HEK293 (cell line): ENCODE measurements at regions not wholly inside any gene's neighbourhood (a gene's known extent, or its start where the extent isn't known, plus 50 kb on each side); places are given as distances from the start of the nearest gene placed in this dataset.

Experiments
- GLI4 ChIP-seq: fragments of 450-650 bp; formaldehyde crosslinking; IDR thresholded peaks from 2 replicates; pipeline ENCODE4 v1.5.1; 2016; ENCODE audit warnings: missing biosample characterization, missing genetic modification characterization
- GLIS2 ChIP-seq: fragments of 450-650 bp; formaldehyde crosslinking; IDR thresholded peaks from 2 replicates; pipeline ENCODE4 v1.5.1; 2016; ENCODE audit warnings: missing biosample characterization, missing genetic modification characterization
- MEIS1 ChIP-seq: sonication (generic); formaldehyde crosslinking; IDR thresholded peaks from 2 replicates; pipeline ENCODE4 v1.8.1; 2022; ENCODE audit warnings: missing genetic modification reagents, mild to moderate bottlenecking, borderline replicate concordance
- ZIC2 ChIP-seq: fragments of 450-650 bp; formaldehyde crosslinking; IDR thresholded peaks from 2 replicates; pipeline ENCODE4 v1.5.1; 2016; ENCODE audit warnings: missing biosample characterization, missing genetic modification characterization
- ZNF24 ChIP-seq: fragments of 450-650 bp; formaldehyde crosslinking; IDR thresholded peaks from 2 replicates; pipeline ENCODE4 v1.5.1; 2016; ENCODE audit warnings: missing biosample characterization, missing genetic modification characterization
- ZNF274 ChIP-seq, 2 experiments: fragments of 200-500 bp in 1 of 2; fragments of 450-650 bp in 1 of 2; sonication (Bioruptor generic) in 1 of 2; formaldehyde crosslinking in 1 of 2; IDR thresholded peaks; 2 replicates each; pipeline versions ENCODE4 v1.5.1 to v1.6.1; 2014 to 2016; ENCODE audit warnings: borderline replicate concordance in 1 of 2, inconsistent platforms in 1 of 2, low read length in 1 of 2, missing biosample characterization in 1 of 2, missing genetic modification characterization in 1 of 2
- ZNF521 ChIP-seq: fragments of 450-650 bp; formaldehyde crosslinking; IDR thresholded peaks from 2 replicates; pipeline ENCODE4 v1.5.1; 2017; ENCODE audit warnings: missing biosample characterization, mild to moderate bottlenecking, missing genetic modification characterization
- ZNF548 ChIP-seq: fragments of 450-650 bp; formaldehyde crosslinking; IDR thresholded peaks from 2 replicates; pipeline ENCODE4 v1.5.1; 2016; ENCODE audit warnings: missing biosample characterization, missing genetic modification characterization
- ZNF558 ChIP-seq: fragments of 450-650 bp; formaldehyde crosslinking; IDR thresholded peaks from 2 replicates; pipeline ENCODE4 v1.5.1; 2016; ENCODE audit warnings: missing biosample characterization, missing genetic modification characterization
- ZNF623 ChIP-seq: fragments of 450-650 bp; formaldehyde crosslinking; IDR thresholded peaks from 2 replicates; pipeline ENCODE4 v1.5.1; 2016; ENCODE audit warnings: missing biosample characterization, missing genetic modification characterization
- TF ChIP-seq, protein P1 (sequence below): fragments of 450-650 bp; formaldehyde crosslinking; IDR thresholded peaks from 2 replicates; pipeline ENCODE4 v1.5.1; 2016; ENCODE audit warnings: missing biosample characterization, missing genetic modification characterization
- TF ChIP-seq, protein P2 (sequence below): fragments of 450-650 bp; formaldehyde crosslinking; IDR thresholded peaks from 2 replicates; pipeline ENCODE4 v1.5.1; 2016; ENCODE audit warnings: missing biosample characterization, missing genetic modification characterization
- TF ChIP-seq, protein P3 (sequence below): fragments of 450-650 bp; formaldehyde crosslinking; IDR thresholded peaks from 2 replicates; pipeline ENCODE4 v1.5.1; 2017; ENCODE audit warnings: missing biosample characterization, mild to moderate bottlenecking, missing genetic modification characterization, moderate library complexity
- TF ChIP-seq, protein P4 (sequence below): fragments of 450-650 bp; formaldehyde crosslinking; IDR thresholded peaks from 2 replicates; pipeline ENCODE4 v1.5.1; 2016; ENCODE audit warnings: missing biosample characterization, missing genetic modification characterization

DNA sequence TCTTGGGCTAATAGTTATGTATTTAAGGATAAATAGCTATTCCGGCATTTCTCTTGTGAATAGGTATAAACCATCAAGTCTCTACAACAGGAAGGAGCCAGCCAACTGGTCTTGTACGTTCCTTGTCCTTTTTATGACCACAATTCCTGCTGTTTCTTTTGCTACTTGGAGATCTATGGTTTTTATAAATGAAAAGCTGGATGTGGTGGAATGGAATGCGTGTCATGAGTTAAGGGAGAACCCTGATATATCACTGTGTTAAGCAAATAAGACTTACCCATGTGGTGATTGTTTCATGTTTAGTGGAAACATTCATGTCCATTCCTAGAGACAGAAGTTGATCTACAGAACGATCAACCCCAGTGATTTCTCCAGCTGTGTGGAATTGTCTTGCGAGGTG lies 282.1 kb downstream of the RPS6KC1 start:
- TF ChIP-seq, protein P1, sequence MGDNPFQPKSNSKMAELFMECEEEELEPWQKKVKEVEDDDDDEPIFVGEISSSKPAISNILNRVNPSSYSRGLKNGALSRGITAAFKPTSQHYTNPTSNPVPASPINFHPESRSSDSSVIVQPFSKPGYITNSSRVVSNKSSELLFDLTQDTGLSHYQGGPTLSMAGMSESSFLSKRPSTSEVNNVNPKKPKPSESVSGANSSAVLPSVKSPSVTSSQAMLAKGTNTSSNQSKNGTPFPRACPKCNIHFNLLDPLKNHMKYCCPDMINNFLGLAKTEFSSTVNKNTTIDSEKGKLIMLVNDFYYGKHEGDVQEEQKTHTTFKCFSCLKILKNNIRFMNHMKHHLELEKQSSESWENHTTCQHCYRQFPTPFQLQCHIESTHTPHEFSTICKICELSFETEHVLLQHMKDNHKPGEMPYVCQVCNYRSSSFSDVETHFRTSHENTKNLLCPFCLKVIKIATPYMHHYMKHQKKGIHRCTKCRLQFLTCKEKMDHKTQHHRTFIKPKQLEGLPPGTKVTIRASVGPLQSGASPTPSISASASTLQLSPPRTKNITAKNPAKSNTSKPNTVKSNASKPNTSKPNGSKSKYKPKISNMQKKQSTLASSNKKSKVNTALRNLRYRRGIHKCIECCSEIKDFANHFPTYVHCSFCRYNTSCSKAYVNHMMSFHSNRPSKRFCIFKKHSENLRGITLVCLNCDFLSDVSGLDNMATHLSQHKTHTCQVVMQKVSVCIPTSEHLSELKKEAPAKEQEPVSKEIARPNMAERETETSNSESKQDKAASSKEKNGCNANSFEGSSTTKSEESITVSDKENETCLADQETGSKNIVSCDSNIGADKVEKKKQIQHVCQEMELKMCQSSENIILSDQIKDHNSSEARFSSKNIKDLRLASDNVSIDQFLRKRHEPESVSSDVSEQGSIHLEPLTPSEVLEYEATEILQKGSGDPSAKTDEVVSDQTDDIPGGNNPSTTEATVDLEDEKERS: no peak
- TF ChIP-seq, protein P2, sequence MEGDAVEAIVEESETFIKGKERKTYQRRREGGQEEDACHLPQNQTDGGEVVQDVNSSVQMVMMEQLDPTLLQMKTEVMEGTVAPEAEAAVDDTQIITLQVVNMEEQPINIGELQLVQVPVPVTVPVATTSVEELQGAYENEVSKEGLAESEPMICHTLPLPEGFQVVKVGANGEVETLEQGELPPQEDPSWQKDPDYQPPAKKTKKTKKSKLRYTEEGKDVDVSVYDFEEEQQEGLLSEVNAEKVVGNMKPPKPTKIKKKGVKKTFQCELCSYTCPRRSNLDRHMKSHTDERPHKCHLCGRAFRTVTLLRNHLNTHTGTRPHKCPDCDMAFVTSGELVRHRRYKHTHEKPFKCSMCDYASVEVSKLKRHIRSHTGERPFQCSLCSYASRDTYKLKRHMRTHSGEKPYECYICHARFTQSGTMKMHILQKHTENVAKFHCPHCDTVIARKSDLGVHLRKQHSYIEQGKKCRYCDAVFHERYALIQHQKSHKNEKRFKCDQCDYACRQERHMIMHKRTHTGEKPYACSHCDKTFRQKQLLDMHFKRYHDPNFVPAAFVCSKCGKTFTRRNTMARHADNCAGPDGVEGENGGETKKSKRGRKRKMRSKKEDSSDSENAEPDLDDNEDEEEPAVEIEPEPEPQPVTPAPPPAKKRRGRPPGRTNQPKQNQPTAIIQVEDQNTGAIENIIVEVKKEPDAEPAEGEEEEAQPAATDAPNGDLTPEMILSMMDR (tag by site-specific recombination): no peak
- no peak for TF ChIP-seq ZNF558 (tag by site-specific recombination)
- no peak for TF ChIP-seq ZNF274 (IDR thresholded peaks at IDR 0.05; ENCODE audit: low read length)
- no peak for TF ChIP-seq ZNF274 (tag by site-specific recombination; IDR thresholded peaks at IDR 0.05; ENCODE audit: borderline replicate concordance)
- TF ChIP-seq GLIS2 (tag by site-specific recombination): no peak
- TF ChIP-seq GLI4 (tag by site-specific recombination): no peak
- TF ChIP-seq, protein P3, sequence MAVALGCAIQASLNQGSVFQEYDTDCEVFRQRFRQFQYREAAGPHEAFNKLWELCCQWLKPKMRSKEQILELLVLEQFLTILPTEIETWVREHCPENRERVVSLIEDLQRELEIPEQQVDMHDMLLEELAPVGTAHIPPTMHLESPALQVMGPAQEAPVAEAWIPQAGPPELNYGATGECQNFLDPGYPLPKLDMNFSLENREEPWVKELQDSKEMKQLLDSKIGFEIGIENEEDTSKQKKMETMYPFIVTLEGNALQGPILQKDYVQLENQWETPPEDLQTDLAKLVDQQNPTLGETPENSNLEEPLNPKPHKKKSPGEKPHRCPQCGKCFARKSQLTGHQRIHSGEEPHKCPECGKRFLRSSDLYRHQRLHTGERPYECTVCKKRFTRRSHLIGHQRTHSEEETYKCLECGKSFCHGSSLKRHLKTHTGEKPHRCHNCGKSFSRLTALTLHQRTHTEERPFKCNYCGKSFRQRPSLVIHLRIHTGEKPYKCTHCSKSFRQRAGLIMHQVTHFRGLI (tag by site-specific recombination): no peak
- no peak for TF ChIP-seq ZNF24 (tag by site-specific recombination)
- no peak for TF ChIP-seq MEIS1 (CRISPR knock-in tag)
- TF ChIP-seq, protein P4, sequence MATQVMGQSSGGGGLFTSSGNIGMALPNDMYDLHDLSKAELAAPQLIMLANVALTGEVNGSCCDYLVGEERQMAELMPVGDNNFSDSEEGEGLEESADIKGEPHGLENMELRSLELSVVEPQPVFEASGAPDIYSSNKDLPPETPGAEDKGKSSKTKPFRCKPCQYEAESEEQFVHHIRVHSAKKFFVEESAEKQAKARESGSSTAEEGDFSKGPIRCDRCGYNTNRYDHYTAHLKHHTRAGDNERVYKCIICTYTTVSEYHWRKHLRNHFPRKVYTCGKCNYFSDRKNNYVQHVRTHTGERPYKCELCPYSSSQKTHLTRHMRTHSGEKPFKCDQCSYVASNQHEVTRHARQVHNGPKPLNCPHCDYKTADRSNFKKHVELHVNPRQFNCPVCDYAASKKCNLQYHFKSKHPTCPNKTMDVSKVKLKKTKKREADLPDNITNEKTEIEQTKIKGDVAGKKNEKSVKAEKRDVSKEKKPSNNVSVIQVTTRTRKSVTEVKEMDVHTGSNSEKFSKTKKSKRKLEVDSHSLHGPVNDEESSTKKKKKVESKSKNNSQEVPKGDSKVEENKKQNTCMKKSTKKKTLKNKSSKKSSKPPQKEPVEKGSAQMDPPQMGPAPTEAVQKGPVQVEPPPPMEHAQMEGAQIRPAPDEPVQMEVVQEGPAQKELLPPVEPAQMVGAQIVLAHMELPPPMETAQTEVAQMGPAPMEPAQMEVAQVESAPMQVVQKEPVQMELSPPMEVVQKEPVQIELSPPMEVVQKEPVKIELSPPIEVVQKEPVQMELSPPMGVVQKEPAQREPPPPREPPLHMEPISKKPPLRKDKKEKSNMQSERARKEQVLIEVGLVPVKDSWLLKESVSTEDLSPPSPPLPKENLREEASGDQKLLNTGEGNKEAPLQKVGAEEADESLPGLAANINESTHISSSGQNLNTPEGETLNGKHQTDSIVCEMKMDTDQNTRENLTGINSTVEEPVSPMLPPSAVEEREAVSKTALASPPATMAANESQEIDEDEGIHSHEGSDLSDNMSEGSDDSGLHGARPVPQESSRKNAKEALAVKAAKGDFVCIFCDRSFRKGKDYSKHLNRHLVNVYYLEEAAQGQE (tag by site-specific recombination): no peak
- TF ChIP-seq ZIC2: no peak
- TF ChIP-seq ZNF623 (tag by site-specific recombination): no peak
- TF ChIP-seq ZNF521 (tag by site-specific recombination): no peak
- no peak for TF ChIP-seq ZNF548 (tag by site-specific recombination)
